ENCODE measurements at regions not wholly inside any gene's neighbourhood (a gene's known extent, or its start where the extent isn't known, plus 50 kb on each side); places are given as distances from the start of the nearest gene placed in this dataset.

GRCh38 chr4:167745024-167745687 is 347.2 kb upstream of the ANXA10 start:
- TF ChIP-seq, protein P1, sequence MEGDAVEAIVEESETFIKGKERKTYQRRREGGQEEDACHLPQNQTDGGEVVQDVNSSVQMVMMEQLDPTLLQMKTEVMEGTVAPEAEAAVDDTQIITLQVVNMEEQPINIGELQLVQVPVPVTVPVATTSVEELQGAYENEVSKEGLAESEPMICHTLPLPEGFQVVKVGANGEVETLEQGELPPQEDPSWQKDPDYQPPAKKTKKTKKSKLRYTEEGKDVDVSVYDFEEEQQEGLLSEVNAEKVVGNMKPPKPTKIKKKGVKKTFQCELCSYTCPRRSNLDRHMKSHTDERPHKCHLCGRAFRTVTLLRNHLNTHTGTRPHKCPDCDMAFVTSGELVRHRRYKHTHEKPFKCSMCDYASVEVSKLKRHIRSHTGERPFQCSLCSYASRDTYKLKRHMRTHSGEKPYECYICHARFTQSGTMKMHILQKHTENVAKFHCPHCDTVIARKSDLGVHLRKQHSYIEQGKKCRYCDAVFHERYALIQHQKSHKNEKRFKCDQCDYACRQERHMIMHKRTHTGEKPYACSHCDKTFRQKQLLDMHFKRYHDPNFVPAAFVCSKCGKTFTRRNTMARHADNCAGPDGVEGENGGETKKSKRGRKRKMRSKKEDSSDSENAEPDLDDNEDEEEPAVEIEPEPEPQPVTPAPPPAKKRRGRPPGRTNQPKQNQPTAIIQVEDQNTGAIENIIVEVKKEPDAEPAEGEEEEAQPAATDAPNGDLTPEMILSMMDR (IDR thresholded peaks at IDR 0.05): no peak
- no peak for TF ChIP-seq ATF3 (CRISPR knock-in tag; conservative IDR thresholded peaks at IDR 0.05)
- no peak for TF ChIP-seq CREB1 (CRISPR knock-in tag; IDR thresholded peaks at IDR 0.05)
